Endothelial cell (in vitro differentiated cells): ENCODE measurements at regions not wholly inside any gene's neighbourhood (a gene's known extent, or its start where the extent isn't known, plus 50 kb on each side); places are given as distances from the start of the nearest gene placed in this dataset.

Experiments used
- DNase-seq: peaks from one replicate; pipeline ENCODE4 v3.0.0; 2021; ENCODE audit warnings: low spot score
- H3K27ac Mint-ChIP-seq: one replicate; pipeline ENCODE4 v1.8.0; 2021; ENCODE audit warnings: mixed read lengths, inconsistent platforms; ENCODE audit not compliant: unreplicated experiment
- H3K27me3 Mint-ChIP-seq: one replicate; pipeline ENCODE4 v1.8.0; 2021; ENCODE audit warnings: mild to moderate bottlenecking, moderate library complexity, mixed read lengths, inconsistent platforms; ENCODE audit not compliant: unreplicated experiment
- H3K36me3 Mint-ChIP-seq: one replicate; pipeline ENCODE4 v1.8.0; 2021; ENCODE audit warnings: mild to moderate bottlenecking, low read depth, mixed read lengths, inconsistent platforms; ENCODE audit not compliant: unreplicated experiment
- H3K4me1 Mint-ChIP-seq: one replicate; pipeline ENCODE4 v1.8.0; 2021; ENCODE audit warnings: mild to moderate bottlenecking, mixed read lengths, inconsistent platforms; ENCODE audit not compliant: unreplicated experiment
- H3K4me3 Mint-ChIP-seq: one replicate; pipeline ENCODE4 v1.8.0; 2021; ENCODE audit warnings: mild to moderate bottlenecking, mixed read lengths, inconsistent platforms; ENCODE audit not compliant: unreplicated experiment
- H3K9me3 Mint-ChIP-seq: one replicate; pipeline ENCODE4 v1.8.0; 2021; ENCODE audit warnings: mixed read lengths, inconsistent platforms; ENCODE audit not compliant: unreplicated experiment
- TF ChIP-seq, protein P1 (sequence below): fragments of 200-600 bp; sonication (generic); IDR thresholded peaks from one replicate; pipeline ENCODE4 v1.5.0; 2021; ENCODE audit warnings: antibody characterized with exemption; ENCODE audit not compliant: unreplicated experiment

GRCh38 chr3:113079218-113079961, 88.6 kb downstream of the GTPBP8 start:
- H3K27me3 Mint-ChIP-seq, result no peaks in the 10 kb centered on the region

DNA sequence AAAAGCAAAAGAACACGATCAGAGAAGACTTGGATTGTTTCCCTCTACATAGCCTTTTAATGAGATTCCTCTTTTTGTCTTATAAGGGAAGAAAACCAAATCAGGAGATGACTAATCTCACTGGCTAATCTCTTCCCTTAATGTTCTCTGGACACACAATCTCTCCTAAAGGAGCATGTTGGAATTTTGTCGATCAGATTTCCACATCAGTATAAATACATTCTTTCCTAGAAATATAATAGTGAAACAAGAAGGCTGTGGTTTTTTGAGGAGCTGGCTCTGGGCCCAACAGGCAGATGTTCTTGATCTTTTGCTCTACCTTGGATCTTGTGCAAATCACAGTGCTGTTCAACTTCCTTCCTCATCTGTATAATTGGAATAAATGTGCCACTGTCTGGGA, 94.0 kb downstream of the GTPBP8 start:
- DNase-seq, result no peak
- TF ChIP-seq, protein P1, sequence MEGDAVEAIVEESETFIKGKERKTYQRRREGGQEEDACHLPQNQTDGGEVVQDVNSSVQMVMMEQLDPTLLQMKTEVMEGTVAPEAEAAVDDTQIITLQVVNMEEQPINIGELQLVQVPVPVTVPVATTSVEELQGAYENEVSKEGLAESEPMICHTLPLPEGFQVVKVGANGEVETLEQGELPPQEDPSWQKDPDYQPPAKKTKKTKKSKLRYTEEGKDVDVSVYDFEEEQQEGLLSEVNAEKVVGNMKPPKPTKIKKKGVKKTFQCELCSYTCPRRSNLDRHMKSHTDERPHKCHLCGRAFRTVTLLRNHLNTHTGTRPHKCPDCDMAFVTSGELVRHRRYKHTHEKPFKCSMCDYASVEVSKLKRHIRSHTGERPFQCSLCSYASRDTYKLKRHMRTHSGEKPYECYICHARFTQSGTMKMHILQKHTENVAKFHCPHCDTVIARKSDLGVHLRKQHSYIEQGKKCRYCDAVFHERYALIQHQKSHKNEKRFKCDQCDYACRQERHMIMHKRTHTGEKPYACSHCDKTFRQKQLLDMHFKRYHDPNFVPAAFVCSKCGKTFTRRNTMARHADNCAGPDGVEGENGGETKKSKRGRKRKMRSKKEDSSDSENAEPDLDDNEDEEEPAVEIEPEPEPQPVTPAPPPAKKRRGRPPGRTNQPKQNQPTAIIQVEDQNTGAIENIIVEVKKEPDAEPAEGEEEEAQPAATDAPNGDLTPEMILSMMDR, result no peak

More at GRCh38 chr3:113079218-113079961, 88.6 kb downstream of the GTPBP8 start:
- H3K36me3 Mint-ChIP-seq, result no peaks in the 10 kb centered on the region
- H3K27ac Mint-ChIP-seq, result no peak overlapping the region
- TF ChIP-seq, protein P1, result no peak
- H3K9me3 Mint-ChIP-seq, result no peaks in the 10 kb centered on the region
- DNase-seq, result no peak
- no peaks in the 10 kb centered on the region for H3K4me1 Mint-ChIP-seq
- no peak overlapping the region for H3K4me3 Mint-ChIP-seq

DNA sequence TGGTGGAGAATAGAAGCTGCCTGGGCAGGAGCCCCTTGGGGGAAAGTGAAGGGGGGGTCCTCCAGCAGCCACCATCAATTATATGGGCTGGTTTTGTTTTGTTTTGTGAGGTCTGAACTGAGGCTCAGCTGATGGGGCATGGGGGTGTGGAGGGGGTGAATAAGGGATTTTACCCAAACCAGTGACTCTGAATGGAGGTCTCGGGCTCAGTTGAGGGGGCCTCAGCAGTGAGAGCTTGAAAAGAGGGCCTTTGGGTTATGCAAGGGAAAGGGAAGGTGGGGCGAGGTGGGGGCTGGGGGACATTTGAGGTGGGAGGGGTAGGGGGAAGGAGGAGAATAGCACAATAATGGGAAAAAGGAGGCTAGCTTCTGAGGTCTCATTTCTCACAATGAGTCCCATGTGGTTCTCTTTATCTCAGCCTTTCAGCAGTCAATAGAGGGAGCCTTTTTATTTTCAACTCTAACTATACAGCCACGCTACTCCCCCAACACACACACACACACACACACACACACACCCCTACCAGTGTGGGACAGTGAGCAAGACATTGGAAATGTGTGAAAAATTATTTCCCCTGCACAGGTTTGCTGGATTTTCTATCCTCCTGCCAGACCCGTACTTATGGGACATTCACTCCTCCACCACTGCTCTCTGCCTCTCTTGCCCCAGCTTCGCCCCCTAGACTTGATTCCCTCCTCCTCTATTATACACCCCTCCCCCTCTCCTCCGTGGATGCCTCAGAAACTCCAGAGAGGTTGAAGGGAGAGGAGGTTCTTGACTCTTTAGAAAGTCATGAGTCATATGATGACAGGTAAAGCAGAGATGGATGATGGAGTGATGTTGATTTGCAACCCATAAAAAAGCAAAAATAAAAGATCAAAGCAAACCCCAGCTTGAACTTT, 96.0 kb downstream of the GTPBP8 start:
- Mint-ChIP-seq H3K36me3 (no peaks in the 10 kb centered on the region), H3K27ac (no peak overlapping the region), H3K4me3 (no peak overlapping the region), H3K4me1 (peaks cover 5% of the 10 kb centered on the region), H3K27me3 (peaks cover 6% of the 10 kb centered on the region), H3K9me3 (no peaks in the 10 kb centered on the region)
- DNase-seq, result no peak
- TF ChIP-seq, protein P1, result no peak

More for the DNA sequence above, 94.0 kb downstream of the GTPBP8 start:
- Mint-ChIP-seq H3K4me1 (peaks cover 5% of the 10 kb centered on the region), H3K27me3 (peaks cover 4% of the 10 kb centered on the region), H3K27ac (no peak overlapping the region), H3K4me3 (no peak overlapping the region), H3K9me3 (no peaks in the 10 kb centered on the region), H3K36me3 (no peaks in the 10 kb centered on the region)

DNA sequence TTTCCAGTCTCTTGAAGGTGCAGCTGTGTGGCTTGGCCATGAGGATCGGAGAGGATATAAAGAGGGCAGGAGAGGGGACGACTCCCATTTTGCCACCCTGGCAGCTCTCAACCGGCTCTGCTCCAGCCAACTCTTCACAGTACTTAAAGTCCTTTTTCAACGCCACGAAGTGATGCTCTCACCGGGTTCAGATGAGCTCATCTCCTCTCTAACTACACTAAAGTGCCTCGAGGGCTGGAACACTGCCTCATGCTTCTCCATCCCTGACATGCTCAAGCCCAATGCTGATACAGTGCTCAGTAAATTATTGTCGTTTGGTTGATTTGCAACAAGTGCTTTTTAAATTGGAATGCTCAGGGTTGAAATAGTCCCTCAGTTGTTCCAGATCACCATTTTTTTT, 97.8 kb downstream of the GTPBP8 start:
- TF ChIP-seq, protein P1, result no peak
- no peak for DNase-seq
- no peaks in the 10 kb centered on the region for H3K36me3 Mint-ChIP-seq
- H3K27me3 Mint-ChIP-seq, result peaks cover 6% of the 10 kb centered on the region
- H3K27ac Mint-ChIP-seq, result no peak overlapping the region
- no peak overlapping the region for H3K4me3 Mint-ChIP-seq
- H3K4me1 Mint-ChIP-seq, result peaks cover 5% of the 10 kb centered on the region
- no peaks in the 10 kb centered on the region for H3K9me3 Mint-ChIP-seq
